GM10847 (cell line): ENCODE measurements at regions not wholly inside any gene's neighbourhood (a gene's known extent, or its start where the extent isn't known, plus 50 kb on each side); places are given as distances from the start of the nearest gene placed in this dataset.

Experiments used
- POLR2A ChIP-seq: IDR thresholded peaks from 2 replicates; pipeline ENCODE4 v1.6.1; 2011; ENCODE audit not compliant: insufficient read length; ENCODE audit errors: extremely low read depth

GRCh38 chr17:71453876-71454422 lies 666.9 kb upstream of the SOX9 start:
- TF ChIP-seq POLR2A, result no peak

GRCh38 chr17:71455219-71455618 lies 665.6 kb upstream of the SOX9 start:
- TF ChIP-seq POLR2A, result no peak

GRCh38 chr17:71458322-71458721 lies 662.5 kb upstream of the SOX9 start:
- TF ChIP-seq POLR2A, result no peak

GRCh38 chr17:71460943-71461342 lies 659.9 kb upstream of the SOX9 start:
- TF ChIP-seq POLR2A, result no peak

GRCh38 chr17:71461498-71462169 lies 659.2 kb upstream of the SOX9 start:
- TF ChIP-seq POLR2A, result no peak

- TF ChIP-seq POLR2A, result no peak
These were observed 656.6 kb upstream of the SOX9 start for GRCh38 chr17:71464241-71464640.

DNA sequence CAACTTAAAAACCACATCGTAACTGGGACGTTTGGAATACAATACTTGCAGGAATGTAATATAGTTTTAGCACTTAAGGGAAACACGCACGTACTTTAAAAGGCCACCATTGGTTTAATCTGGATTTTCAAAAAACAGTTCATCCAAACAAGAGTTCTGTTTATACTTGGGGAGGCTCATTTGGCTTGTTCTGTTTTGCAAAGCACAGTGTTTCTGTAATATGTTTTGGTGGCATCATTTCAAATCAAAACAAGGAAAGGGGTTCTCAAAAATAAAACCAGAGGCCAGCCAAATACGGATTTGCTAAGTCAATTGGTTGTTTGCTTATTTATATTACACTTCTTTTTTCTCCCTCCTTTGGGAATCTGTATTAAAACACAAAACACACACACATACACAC lies 656.1 kb upstream of the SOX9 start:
- TF ChIP-seq POLR2A, result no peak

GRCh38 chr17:71467719-71468118 lies 653.1 kb upstream of the SOX9 start:
- TF ChIP-seq POLR2A, result no peak

- no peak for TF ChIP-seq POLR2A
These were observed 650.8 kb upstream of the SOX9 start for GRCh38 chr17:71470062-71470461.

- TF ChIP-seq POLR2A, result no peak
These were observed 647.7 kb upstream of the SOX9 start for GRCh38 chr17:71472809-71473789.

DNA sequence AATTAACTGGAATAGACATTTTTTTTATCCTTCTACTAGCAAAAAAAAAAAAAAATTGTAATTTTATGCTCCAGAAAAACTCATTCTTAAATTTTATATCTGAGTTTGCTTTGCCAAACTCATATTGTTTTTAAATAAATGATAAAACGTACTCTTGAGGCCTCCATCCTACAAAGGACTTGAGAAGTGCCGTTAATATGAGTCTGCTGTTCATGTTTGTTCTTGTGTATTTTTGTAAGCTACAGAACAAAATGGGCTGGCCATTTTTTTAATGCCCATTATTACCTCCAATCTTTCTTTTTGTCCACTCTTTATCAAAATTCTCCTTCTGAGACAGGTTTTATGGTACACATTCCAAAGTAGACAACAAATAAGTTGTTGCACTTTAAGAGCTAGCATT lies 643.5 kb upstream of the SOX9 start:
- TF ChIP-seq POLR2A, result no peak

GRCh38 chr17:71480099-71480498 lies 640.7 kb upstream of the SOX9 start:
- TF ChIP-seq POLR2A, result no peak

GRCh38 chr17:71482625-71483024 lies 638.2 kb upstream of the SOX9 start:
- TF ChIP-seq POLR2A, result no peak

- TF ChIP-seq POLR2A, result no peak
These were observed 636.3 kb upstream of the SOX9 start for GRCh38 chr17:71484546-71484945.

DNA sequence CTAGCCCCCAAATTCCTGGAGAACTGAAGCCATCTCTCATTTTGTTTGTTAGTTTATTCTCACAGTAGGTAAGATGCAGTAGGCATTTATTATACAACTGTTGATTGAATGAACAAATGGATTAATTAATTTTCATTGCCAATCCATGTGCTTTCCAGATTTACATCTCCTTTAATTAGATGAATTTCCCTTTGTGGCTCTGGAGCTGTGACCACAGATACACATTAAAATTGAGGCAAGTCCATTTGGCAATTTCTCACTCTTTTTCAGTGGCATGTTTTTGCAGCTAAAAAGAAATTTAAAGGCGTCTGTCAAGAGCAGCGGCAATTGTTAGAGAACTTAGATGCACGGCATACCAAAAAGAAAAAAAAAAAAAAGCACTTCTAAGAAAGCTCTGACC lies 635.4 kb upstream of the SOX9 start:
- no peak for TF ChIP-seq POLR2A

DNA sequence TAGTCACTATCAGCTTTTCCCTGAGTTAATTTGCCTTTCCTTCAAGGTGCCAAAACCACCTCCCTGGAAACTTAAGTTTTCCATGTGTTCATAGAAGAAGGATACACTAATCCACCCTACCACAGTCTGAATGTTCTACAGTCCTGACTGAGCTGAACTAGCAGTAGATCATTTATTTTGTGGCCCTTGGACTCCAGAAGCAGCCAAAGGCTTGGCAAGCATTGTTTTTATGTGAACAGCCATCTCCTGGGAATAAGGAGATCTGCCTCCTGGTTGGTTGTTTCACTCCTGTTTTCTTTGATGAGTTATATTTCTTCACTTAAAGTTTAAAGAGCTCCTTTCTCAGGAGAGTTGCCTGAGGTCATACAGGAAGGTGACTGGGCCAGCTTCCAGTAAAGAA lies 634.6 kb upstream of the SOX9 start:
- TF ChIP-seq POLR2A, result no peak
